HG03095 (cell line): ENCODE measurements at regions not wholly inside any gene's neighbourhood (a gene's known extent, or its start where the extent isn't known, plus 50 kb on each side); places are given as distances from the start of the nearest gene placed in this dataset.
"Not testable (repeated sequence)": the region's sequence is repeated elsewhere in the genome, so short reads cannot be mapped to it uniquely, and the experiment has no call there.

Experiments
- ATAC-seq: cut with Tn5 transposase; IDR thresholded peaks from one replicate; pipeline ENCODE4 v1.9.1; 2021; ENCODE audit warnings: moderate library complexity; ENCODE audit not compliant: unreplicated experiment

DNA sequence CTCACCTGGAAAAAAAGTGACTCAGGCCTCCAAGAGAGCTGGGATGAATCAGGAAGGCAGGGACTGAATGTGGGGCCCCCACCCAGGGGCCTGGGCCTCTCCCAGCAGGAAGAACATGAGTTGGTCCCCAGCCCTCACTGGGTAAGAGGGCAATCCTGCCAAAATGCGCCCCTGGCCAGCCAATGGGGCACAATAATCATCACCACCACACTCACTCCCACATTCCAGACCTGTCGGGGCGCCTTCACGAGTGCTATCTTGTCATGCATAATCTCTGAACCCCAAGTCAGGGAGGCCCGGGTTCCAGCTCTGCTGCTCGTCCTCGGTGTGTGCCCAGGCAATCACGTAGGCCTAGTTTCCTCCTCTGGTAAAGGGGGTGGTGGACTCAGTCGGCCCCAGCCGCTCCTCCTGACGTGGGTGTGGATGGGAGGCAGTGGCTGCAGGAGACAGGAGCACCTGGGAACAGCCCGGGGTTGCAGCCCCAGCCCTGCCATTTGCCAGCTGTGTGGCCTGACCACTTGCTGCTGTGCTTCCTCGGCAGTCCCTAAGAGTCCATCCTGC, 115.1 kb downstream of the CYP26B1 start:
- ATAC-seq, result no peak

DNA sequence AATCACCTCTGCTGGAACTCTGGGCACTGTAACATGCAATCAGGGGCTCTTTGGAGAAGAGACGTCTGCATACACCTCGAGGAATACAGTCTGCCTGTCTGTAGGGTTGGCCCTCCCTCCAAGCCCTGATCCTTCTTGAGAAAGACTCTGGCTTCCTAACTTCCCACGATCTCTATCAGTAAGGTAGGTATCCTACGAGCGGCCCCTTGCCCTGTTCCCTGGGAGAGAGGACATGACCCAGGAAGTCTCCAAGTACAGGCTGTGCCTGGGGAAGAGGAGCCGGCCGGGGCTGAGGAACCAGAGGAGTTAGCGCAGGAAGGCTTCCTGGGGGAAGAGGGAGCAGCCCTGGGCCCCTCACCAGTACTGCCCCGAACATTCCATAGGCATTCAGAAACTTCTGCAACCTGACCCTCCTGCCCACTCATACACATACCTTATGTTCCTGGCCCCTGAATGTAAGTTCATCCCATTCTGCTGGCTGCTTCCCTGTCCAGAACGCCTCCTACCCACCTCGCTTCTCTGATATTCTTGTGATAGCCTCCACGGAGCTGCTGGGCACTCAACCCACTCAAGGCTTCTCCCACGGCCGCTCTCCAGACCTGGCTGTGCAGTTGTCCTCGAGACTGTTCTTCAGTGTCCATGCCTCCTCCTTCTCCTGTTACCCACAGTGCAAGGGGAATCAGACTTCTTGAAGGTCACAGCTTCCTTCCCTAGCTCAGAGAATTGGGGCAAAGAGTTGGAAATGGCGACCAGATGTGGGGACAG, 116.1 kb downstream of the CYP26B1 start:
- ATAC-seq, result no peak

DNA sequence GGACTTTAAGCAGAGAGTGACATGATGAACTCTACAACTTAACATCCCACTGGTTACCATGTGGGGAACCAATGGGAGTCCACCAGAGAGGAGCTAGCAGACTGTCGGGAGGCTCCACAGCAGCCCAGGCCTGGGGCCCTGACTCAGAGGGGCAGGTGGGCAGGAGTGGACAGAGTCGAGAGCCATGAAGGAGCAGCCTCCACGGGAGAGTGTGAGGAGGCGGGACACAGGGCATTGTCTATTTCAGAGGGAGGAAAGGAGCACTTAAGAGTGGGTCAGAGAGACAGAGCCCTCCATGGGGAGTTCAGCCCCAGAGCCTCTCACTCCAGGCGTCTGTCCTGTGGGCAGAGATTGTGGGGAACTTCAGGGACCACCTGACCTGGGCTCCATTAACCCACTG, 118.7 kb downstream of the CYP26B1 start:
- ATAC-seq, result no peak

DNA sequence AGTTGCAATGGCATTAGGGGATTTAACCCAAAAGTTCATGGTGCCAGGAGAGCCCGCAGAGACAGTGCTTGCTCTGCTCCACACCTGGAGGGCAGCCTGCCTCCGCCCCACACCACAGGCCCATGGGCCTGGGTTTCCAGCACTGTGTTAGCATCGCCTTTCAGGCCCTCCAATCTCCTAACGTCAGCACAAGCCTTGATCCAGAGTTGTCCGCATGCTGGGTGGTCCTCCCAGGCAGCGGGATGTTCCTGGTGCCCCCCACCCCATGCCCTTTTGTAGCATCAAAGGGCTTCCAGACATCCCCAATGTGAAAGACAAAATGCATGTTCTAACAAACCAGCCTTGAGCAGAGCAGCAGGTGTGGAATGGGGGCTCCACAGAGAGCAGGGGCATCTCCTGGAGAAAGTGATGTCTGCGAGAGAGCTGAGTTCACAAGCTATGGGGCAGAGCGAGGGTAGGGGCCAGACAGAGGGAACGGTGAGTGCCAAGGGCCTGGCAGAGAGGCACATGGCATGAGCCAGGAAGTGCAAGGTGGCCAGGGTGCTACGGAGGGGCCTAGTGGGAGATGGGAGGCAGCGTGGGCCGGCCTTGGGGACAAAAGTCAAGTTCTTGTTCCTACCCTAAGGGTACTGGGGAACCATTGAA, 119.2 kb downstream of the CYP26B1 start:
- no peak for ATAC-seq

DNA sequence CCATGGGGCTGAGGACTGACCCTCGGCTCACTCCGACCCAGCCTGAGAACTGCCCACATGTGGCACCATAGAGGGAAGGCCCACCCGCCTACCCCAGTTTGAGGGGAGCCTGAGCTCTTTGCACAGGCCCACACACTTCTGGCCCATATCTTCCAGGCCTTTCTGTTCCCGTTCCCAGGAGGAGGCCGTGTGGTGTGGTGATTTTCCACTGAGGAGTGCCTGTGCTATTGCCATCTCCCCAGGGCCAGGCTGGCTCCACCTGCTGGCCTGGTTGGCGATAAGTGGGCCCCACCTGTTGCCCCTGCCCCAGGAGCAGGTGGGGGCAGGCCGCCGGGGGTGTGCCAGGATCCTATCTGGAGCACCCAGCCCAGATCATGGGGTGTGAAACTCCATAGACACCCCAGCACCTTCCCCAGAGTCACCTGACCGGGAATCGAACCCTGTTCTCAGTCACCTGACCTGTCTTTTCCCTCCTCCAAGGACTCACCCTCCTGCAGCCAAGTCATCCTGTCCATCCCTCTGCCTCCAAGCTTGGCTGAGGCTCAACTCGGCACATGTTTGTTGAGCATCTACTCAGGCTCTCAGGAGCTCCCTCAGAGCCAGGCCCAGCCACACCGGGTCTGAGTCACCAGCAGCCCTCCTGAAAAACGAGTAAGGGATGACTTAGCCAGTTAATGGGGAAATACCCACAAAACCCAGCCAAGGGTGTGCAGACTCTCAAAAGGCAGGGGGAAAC, 120.1 kb downstream of the CYP26B1 start:
- no peak for ATAC-seq

DNA sequence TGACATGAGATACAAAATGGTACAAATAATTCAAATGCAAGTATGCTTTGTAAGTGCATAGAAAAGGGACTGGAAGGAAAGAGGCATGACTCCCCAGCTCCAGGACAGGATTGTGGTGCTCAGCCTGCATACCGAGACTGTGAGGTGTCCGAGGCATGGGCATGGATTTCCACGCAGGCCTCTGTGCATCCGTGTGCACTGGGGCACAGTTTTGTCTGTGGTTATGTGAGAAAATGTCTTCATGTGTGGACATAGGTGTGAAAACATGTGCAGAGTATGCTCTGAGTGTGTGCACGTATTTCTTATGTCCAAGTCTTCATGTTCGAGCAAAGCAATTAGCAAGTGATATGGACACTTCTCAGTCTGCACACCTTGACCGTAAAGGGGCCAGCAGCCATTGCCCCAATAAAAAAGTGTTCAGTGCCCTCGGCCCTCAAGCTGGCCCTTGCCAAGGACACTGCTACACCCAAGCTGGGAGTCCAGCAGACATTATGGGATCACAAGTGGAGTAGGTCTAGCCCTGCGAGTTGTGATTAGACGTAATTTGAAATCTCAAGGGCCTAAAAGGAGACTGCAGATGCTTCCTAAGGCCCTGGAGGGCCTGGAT, 120.7 kb downstream of the CYP26B1 start:
- ATAC-seq, result no peak

DNA sequence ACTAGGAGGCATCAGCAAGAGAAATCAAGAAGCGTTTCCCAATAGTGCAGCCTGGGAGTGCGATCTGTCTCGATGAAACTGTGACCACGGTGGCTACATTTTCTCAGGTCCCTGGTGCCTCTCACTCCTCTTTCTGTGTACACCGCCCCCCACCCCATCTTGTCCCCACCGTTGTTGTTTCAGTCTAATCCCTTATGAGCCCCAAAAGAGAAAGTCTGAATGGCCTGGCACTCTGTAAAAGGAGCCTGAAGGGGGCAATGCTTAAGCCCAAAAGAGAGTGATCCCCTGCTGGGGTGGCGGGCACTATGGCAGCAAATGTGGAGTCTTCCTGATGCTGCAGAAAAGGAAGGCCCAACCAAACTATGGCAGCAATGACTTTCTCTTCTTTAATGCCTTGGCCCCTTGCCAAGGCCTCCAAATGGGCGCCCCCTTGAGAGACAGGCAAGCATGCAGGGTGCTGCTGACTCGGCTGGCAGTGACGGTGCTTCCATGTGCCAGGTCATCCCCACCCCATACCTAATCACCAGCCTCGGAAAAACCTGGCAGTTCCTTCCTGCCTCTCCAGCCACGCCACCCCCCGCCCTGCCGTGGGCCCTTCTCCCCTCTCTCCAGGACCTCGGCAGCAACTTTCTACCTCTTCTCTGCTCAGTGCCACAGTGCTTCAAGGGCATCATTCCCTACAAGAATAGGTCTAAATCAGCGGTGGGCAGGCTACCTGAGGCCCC, 123.0 kb downstream of the CYP26B1 start:
- no peak for ATAC-seq

DNA sequence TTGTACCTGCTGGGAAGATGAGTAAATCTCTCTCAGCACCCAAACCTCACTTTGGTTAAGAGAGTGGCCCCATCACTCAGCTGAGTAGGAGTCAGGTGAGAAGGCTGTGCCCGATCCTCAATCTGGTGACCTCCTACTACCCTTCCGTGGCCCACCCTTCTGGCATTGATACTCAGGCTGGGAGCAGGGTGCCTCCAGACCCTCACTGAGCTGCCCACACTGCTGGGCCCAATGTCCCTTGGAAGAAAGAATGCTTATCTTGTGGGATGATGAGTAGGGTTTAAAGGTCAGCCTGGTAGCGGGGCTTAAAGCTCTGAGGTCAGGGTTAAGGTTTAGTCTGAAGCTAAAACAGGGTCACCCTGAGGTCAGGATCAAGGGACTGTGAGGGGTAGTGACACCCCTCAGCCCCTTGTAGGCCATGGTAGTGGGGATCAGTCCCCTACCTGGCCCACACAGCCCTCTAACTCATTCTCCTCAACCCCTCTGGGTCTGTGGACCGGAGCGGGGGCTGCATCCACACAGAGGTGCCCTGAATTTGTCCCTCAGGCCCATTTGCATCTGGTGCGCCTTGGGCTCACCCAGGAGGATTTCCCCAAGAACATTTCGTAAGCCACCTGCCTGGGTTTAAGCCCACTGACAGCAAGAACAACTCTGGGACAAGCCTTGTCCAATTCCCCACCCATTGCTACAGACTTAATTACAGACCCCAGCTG, 123.8 kb downstream of the CYP26B1 start:
- no peak for ATAC-seq

DNA sequence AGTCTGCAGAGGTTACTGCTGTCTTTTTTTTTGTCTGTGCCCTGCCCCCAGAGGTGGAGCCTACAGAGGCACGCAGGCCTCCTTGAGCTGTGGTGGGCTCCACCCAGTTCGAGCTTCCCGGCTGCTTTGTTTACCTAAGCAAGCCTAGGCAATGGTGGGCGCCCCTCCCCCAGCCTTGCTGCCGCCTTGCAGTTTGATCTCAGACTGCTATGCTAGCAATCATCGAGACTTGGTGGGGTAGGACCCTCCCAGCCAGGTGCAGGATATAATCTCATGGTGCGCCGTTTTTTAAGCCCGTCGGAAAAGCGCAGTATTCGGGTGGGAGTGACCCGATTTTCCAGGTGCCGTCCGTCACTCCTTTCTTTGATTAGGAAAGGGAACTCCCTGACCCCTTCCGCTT, 126.3 kb downstream of the CYP26B1 start:
- ATAC-seq, result not testable (repeated sequence)

DNA sequence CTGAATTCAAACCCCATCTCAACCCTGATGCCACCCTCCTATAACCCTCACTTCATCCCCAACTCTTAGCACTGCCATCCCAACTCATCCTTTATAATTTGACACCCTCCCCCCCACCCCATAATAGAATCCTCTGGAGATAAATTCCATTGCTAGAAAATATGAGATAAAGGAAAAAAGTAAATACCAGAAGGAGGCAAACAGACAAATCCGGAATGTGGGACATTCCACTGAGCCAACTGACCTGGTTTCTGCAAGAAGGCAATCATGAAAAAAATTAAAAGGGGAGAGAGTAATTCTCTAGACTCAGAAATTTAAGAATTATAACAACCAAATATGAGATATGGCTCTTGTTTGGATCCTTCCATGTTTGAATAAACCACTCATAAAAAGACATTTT, 132.4 kb downstream of the CYP26B1 start:
- no peak for ATAC-seq

DNA sequence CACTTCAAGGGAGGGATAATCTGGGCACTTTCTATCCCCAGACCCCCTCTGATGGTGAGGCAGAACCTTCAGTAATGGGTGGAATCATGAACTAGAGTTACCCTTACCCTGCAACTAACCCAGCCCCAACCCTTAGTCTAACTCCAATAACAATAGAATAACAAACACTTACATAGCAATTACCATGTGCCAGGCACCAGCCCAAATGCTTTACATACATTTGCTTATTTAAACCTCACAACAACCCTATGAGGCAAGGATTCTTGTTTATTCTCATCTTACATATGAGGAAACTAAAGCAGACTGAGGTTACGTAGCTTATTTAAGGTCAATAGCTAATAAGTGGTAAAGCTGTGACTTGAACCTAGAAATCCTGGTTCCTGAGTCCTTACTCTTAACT, 132.8 kb downstream of the CYP26B1 start:
- no peak for ATAC-seq

DNA sequence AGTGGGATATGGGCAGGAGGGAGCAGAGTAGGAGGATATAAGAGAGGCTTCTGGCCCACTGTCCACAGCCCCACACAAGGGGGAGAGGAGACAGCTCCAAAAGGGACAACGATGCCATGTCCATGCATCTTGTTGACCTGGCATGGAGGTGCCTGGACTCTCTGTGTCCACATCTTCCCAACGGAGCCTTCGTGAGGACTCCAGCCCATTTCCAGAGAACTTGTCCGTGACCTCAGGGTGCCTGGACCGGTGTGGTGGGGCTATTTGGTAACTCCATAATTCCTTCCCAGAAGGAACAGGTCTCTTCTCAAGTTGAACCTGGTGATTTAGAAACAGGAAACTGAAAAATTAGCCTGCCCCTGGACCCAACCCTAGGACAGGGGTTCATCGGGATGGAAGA, 133.9 kb downstream of the CYP26B1 start:
- ATAC-seq, result no peak

DNA sequence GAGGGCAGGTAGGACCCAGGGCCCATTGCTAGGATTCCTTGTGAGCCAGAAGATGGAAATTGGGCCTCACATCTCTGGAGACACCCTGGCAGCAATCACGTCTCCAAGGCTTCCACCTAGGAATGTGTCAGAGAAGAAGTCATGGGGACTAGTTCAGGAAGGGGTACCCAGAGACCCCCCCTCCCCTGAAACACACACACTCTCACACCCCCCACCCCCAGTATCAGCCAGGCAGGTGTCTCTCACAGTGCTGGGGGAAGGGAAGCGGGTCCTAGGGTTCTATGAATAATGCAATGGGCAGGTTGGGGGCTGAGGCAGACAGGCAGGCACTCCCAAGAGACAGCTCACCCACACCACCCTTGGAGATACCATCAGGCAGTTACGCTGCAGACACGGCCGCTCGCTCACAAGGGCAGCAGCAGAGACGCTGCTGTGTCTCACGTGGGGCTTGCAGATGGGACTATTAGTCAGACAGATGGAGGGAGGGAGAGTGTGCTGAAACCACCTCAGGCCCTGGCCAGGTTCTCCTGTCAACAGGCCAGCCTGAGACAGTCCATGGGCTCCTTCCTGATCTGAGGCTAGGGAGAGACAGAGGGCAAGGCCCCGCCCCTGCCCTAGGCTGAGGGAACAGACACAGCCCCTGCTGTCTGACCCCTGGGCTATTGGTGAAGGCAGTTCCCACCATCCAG, 134.6 kb downstream of the CYP26B1 start:
- ATAC-seq, result no peak

DNA sequence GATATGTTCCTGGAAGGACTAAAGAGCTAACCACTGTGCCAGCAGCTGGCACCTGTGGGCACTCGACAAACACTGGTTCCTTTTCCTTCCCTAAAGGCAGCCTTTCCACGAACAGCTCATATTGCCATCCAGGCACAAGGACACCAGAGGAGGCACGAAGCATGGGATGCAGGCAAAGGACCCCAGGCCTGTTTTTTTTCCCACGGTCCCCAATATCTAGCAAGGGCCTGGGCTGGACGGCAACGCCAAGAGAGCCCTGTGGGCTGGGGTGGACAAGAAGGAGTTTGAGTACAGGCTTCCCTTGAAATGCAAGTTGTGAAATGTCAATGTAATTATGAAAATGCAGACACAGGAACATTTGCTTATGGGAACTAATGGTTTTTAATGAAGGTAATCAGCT, 135.9 kb downstream of the CYP26B1 start:
- ATAC-seq, result no peak

DNA sequence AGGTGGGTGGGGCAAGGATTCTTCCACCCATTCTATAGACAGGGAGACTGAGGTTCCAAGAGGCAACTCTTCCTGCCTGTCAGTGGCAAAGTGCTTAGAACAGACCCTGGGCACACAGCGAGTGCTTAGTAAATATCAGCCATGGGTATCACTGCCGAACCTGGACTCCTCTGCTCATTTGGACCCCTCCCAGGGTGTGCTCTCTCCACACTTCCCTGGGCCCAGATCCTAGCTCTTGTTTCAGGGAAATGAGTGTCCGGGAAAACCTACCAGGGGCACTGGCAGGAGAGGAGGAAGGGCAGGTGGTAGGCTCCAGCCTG, 136.3 kb downstream of the CYP26B1 start:
- no peak for ATAC-seq

DNA sequence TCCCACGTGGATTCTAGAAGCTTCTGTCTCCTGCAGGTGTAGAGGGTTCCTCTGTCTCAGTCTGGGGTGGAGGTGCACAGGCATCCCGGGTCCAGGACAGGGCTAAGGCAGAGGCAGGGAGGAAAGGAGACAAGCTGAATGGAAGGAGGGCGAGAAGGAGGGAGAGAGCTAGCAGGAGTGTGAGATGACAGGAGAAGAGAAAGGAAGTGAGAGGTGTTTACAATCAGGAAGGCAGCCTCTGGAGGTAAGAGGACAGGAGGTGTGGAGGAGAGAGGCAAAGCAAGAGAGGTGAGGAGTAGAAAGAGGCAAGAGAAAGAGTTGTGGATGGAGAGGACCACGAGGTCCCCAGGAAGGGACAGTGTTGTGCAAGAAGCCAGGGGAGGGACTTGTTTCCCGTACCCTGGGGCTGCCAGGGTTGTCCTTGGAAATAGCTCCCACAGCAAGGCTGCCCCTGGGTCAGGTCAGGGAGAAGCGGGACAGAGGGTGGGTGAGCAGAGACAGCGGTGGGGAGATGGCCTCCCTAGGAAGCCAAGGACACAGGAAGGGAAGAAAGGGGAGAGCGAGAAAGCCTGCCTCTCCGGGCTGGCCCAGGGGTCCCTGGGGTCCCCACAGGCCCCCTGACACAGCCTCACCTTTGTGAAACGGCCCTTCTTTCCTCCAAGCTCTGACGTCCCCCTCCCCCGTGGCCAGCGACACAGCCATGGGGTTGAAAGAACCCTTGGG, 136.9 kb downstream of the CYP26B1 start:
- ATAC-seq, result no peak

DNA sequence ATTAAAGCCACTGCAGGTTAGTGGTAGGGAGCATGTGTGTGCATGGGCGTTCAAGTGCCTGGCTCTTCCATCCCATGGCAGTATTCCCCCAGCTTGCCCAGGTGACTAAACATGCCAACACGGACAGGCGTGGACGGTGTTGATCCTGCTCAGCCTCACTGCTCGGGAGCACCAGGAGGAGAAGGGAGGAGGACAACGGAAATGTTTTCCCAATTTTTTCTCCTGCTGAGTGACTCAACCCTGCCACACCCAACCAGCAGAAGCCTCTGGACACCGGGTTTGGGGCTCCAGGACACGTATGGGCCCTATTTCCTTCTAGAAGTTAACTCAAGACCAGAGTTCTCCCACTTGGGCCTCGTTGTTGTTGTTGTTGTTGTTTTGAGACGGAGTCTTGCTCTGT, 139.1 kb downstream of the CYP26B1 start:
- ATAC-seq, result no peak

DNA sequence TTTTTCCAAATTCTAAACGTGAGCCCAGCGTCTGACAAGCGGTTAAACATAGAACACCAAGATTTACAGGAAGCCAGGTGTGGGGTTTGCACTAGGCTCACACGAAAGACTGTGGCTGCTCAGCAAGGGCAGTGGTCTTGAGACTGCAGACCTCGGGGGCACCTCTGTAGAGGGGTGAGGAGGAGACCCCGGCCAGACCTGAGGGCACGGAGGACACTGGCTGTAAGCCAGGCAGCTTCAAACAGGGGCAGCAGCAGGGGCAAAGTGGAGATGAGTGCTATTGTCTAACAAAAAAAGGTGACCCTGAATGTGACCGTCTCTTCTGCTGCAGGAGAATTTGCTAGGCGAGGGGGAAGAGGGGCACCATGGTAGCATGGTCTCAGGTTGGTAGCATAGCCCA, 140.3 kb downstream of the CYP26B1 start:
- ATAC-seq, result no peak

DNA sequence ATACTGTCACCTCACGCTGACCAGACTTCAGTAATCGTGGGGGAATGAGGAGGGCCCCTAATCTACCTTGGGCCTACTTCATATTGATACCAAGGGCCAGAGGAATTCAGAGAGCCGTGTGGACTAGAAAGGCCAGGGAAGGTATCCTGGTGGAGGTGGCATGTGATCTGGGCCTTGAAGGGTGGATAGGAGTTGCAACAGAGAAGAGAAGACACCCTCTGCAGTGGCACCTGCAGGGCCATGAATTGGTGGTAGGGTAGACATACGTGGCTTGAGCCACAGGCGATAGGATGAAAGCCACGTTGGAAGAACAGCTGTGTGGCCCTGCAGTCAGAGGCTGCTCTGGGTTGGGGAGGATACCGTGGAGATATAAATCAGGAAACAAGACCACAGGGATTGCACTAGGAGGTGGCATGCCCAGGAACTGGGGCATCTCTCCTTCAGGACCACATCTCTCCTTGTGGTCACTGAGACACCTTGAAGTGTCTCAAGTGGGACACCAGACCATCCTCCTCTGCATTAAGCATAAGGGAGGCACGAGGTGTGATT, 141.4 kb downstream of the CYP26B1 start:
- ATAC-seq, result no peak
